OCI-LY7 (cell line): ENCODE measurements at regions not wholly inside any gene's neighbourhood (a gene's known extent, or its start where the extent isn't known, plus 50 kb on each side); places are given as distances from the start of the nearest gene placed in this dataset.

Source experiments
- BruUV-seq: library from RNA; stranded (reverse); fragments of 400-500 nt; replicated peaks from 2 replicates; lab custom pipeline; 2021; lab: Mats Ljungman, UMichigan
- CTCF ChIA-PET: fragments of 300-600 bp; sonication (Branson Sonifier 250); formaldehyde crosslinking; loops from one replicate; lab custom pipeline; 2022; ENCODE audit warnings: antibody characterized with exemption; ENCODE audit not compliant: unreplicated experiment; lab: Charles Lee
- POLR2A ChIA-PET: fragments of 300-600 bp; sonication (Branson Sonifier 250); formaldehyde crosslinking; loops from one replicate; lab custom pipeline; 2022; ENCODE audit warnings: antibody characterized with exemption; lab: Charles Lee
- DNase-seq: peaks from one replicate; pipeline ENCODE4 v3.0.0-alpha.2; 2015; ENCODE audit warnings: low spot score
- H2AFZ ChIP-seq: fragments of 200-600 bp; sonication (generic), shearing (Covaris generic); 2 replicates; pipeline ENCODE4 v1.6.1; 2014; ENCODE audit warnings: mild to moderate bottlenecking, antibody characterized with exemption, low read length, moderate library complexity
- H3K27ac ChIP-seq: fragments of 200-600 bp; sonication (generic); 2 replicates; pipeline ENCODE4 v1.5.1; 2014; ENCODE audit warnings: mixed run types, low read depth, mild to moderate bottlenecking, moderate library complexity, low read length, inconsistent platforms; ENCODE audit not compliant: poor library complexity, severe bottlenecking
- H3K36me3 ChIP-seq: fragments of 200-600 bp; sonication (generic); 2 replicates; pipeline ENCODE4 v1.6.1; 2014; ENCODE audit warnings: mild to moderate bottlenecking, antibody characterized with exemption, low read length, moderate library complexity, mixed read lengths; ENCODE audit not compliant: insufficient read depth
- H3K4me1 ChIP-seq: fragments of 200-600 bp; sonication (generic); 2 replicates; pipeline ENCODE4 v1.5.1; 2014; ENCODE audit warnings: mild to moderate bottlenecking, low read length; ENCODE audit not compliant: insufficient read depth, poor library complexity, severe bottlenecking
- H3K4me2 ChIP-seq: fragments of 200-600 bp; sonication (generic); 2 replicates; pipeline ENCODE4 v1.6.1; 2014; ENCODE audit warnings: mild to moderate bottlenecking, low read length
- H3K4me3 ChIP-seq: fragments of 200-600 bp; sonication (generic); 2 replicates; pipeline ENCODE4 v1.5.1; 2014; ENCODE audit warnings: mild to moderate bottlenecking, low read depth, low read length; ENCODE audit not compliant: poor library complexity, severe bottlenecking
- H3K79me2 ChIP-seq: fragments of 200-600 bp; sonication (generic); 2 replicates; pipeline ENCODE4 v1.6.1; 2016; ENCODE audit warnings: low read depth, mild to moderate bottlenecking, low read length, moderate library complexity, mixed read lengths; ENCODE audit not compliant: insufficient read depth
- H3K9me2 ChIP-seq: fragments of 200-600 bp; sonication (generic); 2 replicates; pipeline ENCODE4 v1.6.1; 2016; ENCODE audit warnings: mild to moderate bottlenecking, low read length, mixed read lengths; ENCODE audit not compliant: insufficient read depth
- H3K9me3 ChIP-seq: fragments of 200-600 bp; sonication (generic); 2 replicates; pipeline ENCODE4 v1.6.1; 2014; ENCODE audit warnings: mild to moderate bottlenecking, mixed run types, low read length, mixed read lengths
- H4K20me1 ChIP-seq: fragments of 200-600 bp; sonication (generic); 2 replicates; pipeline ENCODE4 v1.6.1; 2014; ENCODE audit warnings: mild to moderate bottlenecking, antibody characterized with exemption, low read length, moderate library complexity, mixed read lengths; ENCODE audit not compliant: insufficient read depth
- CTCF ChIP-seq: fragments of 200-600 bp; sonication (generic); conservative IDR thresholded peaks from 2 replicates; pipeline ENCODE4 v1.5.1; 2014; ENCODE audit warnings: mild to moderate bottlenecking, antibody characterized with exemption, low read length, moderate library complexity, mixed read lengths
- EZH2phosphoT487 ChIP-seq: fragments of 200-600 bp; sonication (generic); IDR thresholded peaks from 2 replicates; pipeline ENCODE4 v1.6.1; 2018; ENCODE audit warnings: low read depth, borderline replicate concordance, mild to moderate bottlenecking, mixed run types, antibody characterized with exemption, low read length, moderate library complexity, mixed read lengths
- intact Hi-C: fragments of 100-400 bp; cut with micrococcal nuclease; formaldehyde crosslinking; loops from one replicate; pipeline ENCODE4 v1.10.0; 2022; ENCODE audit not compliant: unreplicated experiment

- no peak overlapping the region for H3K27ac ChIP-seq
- no peaks in the 10 kb centered on the region for H4K20me1 ChIP-seq
- H3K4me1 ChIP-seq = no peaks in the 10 kb centered on the region
- H3K9me2 ChIP-seq = no peaks in the 10 kb centered on the region
- no peak overlapping the region for H3K4me2 ChIP-seq
- no peak for DNase-seq
- H3K9me3 ChIP-seq = no peaks in the 10 kb centered on the region
- no peak overlapping the region for H2AFZ ChIP-seq
- CTCF ChIA-PET = no interaction called here
- TF ChIP-seq EZH2phosphoT487 = no peak
- TF ChIP-seq CTCF = no peak
- BruUV-seq = no TSS peak
- H3K4me3 ChIP-seq = no peak overlapping the region
- intact Hi-C loops = no loop called here
- no peaks in the 10 kb centered on the region for H3K79me2 ChIP-seq
- H3K36me3 ChIP-seq = no peaks in the 10 kb centered on the region
- POLR2A ChIA-PET = no interaction called here
Measured at GRCh38 chr10:8352171-8353075, 297.9 kb downstream of the GATA3 start.

DNA sequence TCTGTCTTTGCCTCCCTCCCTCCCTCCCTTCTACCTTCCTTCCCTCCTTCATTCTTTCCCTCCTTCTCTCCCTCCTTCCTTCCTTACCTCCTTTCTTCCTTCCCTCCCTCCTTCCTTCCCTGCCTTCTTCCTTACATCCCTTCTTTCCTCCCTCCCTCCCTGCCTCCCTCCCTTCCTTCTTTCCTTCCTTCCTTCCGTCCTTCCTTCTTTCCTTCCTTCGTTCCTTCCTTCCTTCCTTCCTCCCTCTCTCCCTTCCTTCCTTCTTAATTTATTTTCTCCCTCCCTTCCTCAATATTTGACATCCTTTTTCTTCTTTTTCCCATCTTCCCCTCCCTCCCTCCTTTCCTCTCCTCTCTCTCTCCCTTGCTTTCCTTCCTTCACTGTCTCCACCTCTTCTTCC is 301.8 kb downstream of the GATA3 start:
- ChIA-PET CTCF (no interaction called here), POLR2A (no interaction called here)

More for the DNA sequence above, 301.8 kb downstream of the GATA3 start:
- DNase-seq = no peak
- H3K4me2 ChIP-seq = no peak overlapping the region
- no peaks in the 10 kb centered on the region for H3K4me1 ChIP-seq
- H3K79me2 ChIP-seq = no peaks in the 10 kb centered on the region
- H2AFZ ChIP-seq = no peak overlapping the region
- no peak for TF ChIP-seq EZH2phosphoT487
- no peak for TF ChIP-seq CTCF
- H3K9me3 ChIP-seq = no peaks in the 10 kb centered on the region
- no peaks in the 10 kb centered on the region for H3K9me2 ChIP-seq
- H3K4me3 ChIP-seq = no peak overlapping the region
- H4K20me1 ChIP-seq = no peaks in the 10 kb centered on the region
- H3K36me3 ChIP-seq = no peaks in the 10 kb centered on the region
- intact Hi-C loops = no loop called here
- BruUV-seq = no TSS peak
- H3K27ac ChIP-seq = no peak overlapping the region
